Progenitor cell of endocrine pancreas (in vitro differentiated cells): ENCODE measurements at regions not wholly inside any gene's neighbourhood (a gene's known extent, or its start where the extent isn't known, plus 50 kb on each side); places are given as distances from the start of the nearest gene placed in this dataset.

Experiments used
- DNase-seq: peaks from one replicate; pipeline ENCODE4 v3.0.0; 2021; ENCODE audit warnings: low spot score; ENCODE audit not compliant: unreplicated experiment
- H3K27ac Mint-ChIP-seq: 2 replicates; pipeline ENCODE4 v1.8.0; 2021; ENCODE audit warnings: mild to moderate bottlenecking, moderate library complexity, mixed read lengths
- H3K27me3 Mint-ChIP-seq: 2 replicates; pipeline ENCODE4 v1.8.0; 2021; ENCODE audit warnings: mixed read lengths
- H3K36me3 Mint-ChIP-seq: 2 replicates; pipeline ENCODE4 v1.8.0; 2022; ENCODE audit warnings: mixed read lengths; ENCODE audit not compliant: insufficient read depth
- H3K4me1 Mint-ChIP-seq: 2 replicates; pipeline ENCODE4 v1.8.0; 2021; ENCODE audit warnings: low read depth, mixed read lengths
- H3K4me3 Mint-ChIP-seq: 2 replicates; pipeline ENCODE4 v1.8.0; 2021; ENCODE audit warnings: low read depth, mild to moderate bottlenecking, moderate library complexity, mixed read lengths
- H3K9me3 Mint-ChIP-seq: 2 replicates; pipeline ENCODE4 v1.8.0; 2021; ENCODE audit warnings: low read depth, mixed read lengths
- CTCF ChIP-seq: fragments of 200-600 bp; sonication (generic); IDR thresholded peaks from one replicate; pipeline ENCODE4 v1.5.0; 2021; ENCODE audit warnings: antibody characterized with exemption, mild to moderate bottlenecking; ENCODE audit not compliant: unreplicated experiment

GRCh38 chr3:106381286-106381938 lies 512.6 kb upstream of the CBLB start:
- Mint-ChIP-seq H3K4me3 (no peak overlapping the region), H3K4me1 (no peaks in the 10 kb centered on the region), H3K27me3 (no peaks in the 10 kb centered on the region), H3K9me3 (no peaks in the 10 kb centered on the region), H3K27ac (no peak overlapping the region), H3K36me3 (no peaks in the 10 kb centered on the region)
- no peak for DNase-seq
- TF ChIP-seq CTCF, result no peak

DNA sequence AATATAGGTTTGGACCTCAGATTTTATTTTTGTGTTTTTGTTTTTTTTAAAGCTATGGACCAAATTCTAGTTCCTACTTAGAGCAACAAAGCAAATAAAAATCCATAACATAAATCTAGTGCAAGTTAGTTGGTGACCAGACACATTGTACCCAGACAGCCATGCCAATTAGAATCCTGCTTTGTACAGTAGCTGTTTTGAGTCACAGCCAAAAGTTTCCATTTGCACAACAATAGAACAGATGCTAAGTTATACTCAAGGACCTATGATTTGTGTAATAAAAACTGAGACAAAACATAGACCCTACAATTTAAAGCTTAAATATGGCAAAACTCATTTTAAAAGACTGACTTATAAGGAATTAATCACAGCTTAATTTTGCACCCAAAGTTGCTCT lies 513.1 kb upstream of the CBLB start:
- no peak for TF ChIP-seq CTCF
- Mint-ChIP-seq H3K4me1 (no peaks in the 10 kb centered on the region), H3K4me3 (no peak overlapping the region), H3K27ac (no peak overlapping the region), H3K27me3 (no peaks in the 10 kb centered on the region), H3K9me3 (no peaks in the 10 kb centered on the region), H3K36me3 (no peaks in the 10 kb centered on the region)
- no peak for DNase-seq

GRCh38 chr3:106386050-106386449 lies 517.2 kb upstream of the CBLB start:
- Mint-ChIP-seq H3K4me1 (no peaks in the 10 kb centered on the region), H3K9me3 (no peaks in the 10 kb centered on the region), H3K36me3 (no peaks in the 10 kb centered on the region), H3K27ac (no peak overlapping the region), H3K4me3 (no peak overlapping the region), H3K27me3 (peaks cover 2% of the 10 kb centered on the region)
- no peak for DNase-seq
- TF ChIP-seq CTCF, result no peak

GRCh38 chr3:106392915-106393314 lies 524.1 kb upstream of the CBLB start:
- Mint-ChIP-seq H3K9me3 (no peaks in the 10 kb centered on the region), H3K27me3 (peaks cover 2% of the 10 kb centered on the region), H3K4me3 (no peak overlapping the region), H3K27ac (no peak overlapping the region), H3K36me3 (no peaks in the 10 kb centered on the region), H3K4me1 (no peaks in the 10 kb centered on the region)
- TF ChIP-seq CTCF, result no peak
- DNase-seq, result no peak

DNA sequence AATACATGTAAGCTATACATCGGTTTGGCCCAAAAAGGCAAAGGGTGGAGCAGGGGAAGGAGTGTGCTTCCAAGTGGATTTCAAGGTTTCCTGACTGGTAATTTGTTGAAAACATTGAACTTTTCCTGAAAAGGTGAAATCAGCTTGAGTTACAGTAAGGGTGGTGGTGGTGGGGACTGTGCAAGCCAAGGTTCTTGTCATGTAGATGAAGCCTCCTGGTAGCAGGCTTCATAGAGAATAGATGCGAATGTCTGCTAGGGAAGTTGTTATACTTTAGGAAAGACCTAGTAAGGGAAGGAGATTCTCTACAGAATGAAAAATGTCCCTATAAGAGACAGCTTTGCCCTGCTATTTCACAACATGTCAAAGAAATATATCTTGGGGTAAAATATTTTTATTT lies 528.2 kb upstream of the CBLB start:
- TF ChIP-seq CTCF, result no peak
- Mint-ChIP-seq H3K27me3 (no peaks in the 10 kb centered on the region), H3K4me3 (no peak overlapping the region), H3K9me3 (no peaks in the 10 kb centered on the region), H3K4me1 (peaks cover 14% of the 10 kb centered on the region), H3K36me3 (no peaks in the 10 kb centered on the region), H3K27ac (no peak overlapping the region)
- DNase-seq, result no peak
